ENCODE measurements at regions not wholly inside any gene's neighbourhood (a gene's known extent, or its start where the extent isn't known, plus 50 kb on each side); places are given as distances from the start of the nearest gene placed in this dataset.

GRCh38 chr2:226267516-226268289 is 531.9 kb downstream of the IRS1 start:
- no peak overlapping the region for H3K9ac ChIP-seq (ENCODE audit: insufficient read depth in 1 of 2, low read length in 2 of 2)
- no peaks in the 10 kb centered on the region for H3K9me3 ChIP-seq (ENCODE audit: control insufficient read depth in 4 of 4, insufficient read depth in 3 of 4, low read length in 3 of 4)
- WGBS, 2 donors, result 80 to 83% methylated on average over 3 of the region's 3 CpGs
- no peak overlapping the region for H3K4me3 ChIP-seq
- no peaks in the 10 kb centered on the region for H3K36me3 ChIP-seq (ENCODE audit: control insufficient read depth in 4 of 4, insufficient read depth in 4 of 4, low read length in 4 of 4)
- TF ChIP-seq CTCF (IDR thresholded peaks at IDR 0.05; ENCODE audit: control extremely low read depth, extremely low read depth), result no peak
- no peak overlapping the region for H3K27ac ChIP-seq (ENCODE audit: low read depth in 1 of 2, low read length in 1 of 2)
- no peaks in the 10 kb centered on the region for H3K27me3 ChIP-seq (ENCODE audit: control insufficient read depth in 3 of 3, insufficient read depth in 3 of 3, low read length in 2 of 3)
- no peak for DNase-seq
- ATAC-seq (ENCODE audit: insufficient read depth, low FRiP score), result no peak
- H3K4me1 ChIP-seq (ENCODE audit: control insufficient read depth in 5 of 5, insufficient read depth in 5 of 5, low read length in 5 of 5), result peaks cover 0 to 6% (median 0%) of the 10 kb centered on the region in 5 donors

- H3K36me3 ChIP-seq (ENCODE audit: control insufficient read depth in 4 of 4, insufficient read depth in 4 of 4, low read length in 4 of 4), result no peaks in the 10 kb centered on the region
- WGBS, 2 donors, result 83 to 88% methylated on average over 4 of the region's 4 CpGs
- no peaks in the 10 kb centered on the region for H3K9me3 ChIP-seq (ENCODE audit: control insufficient read depth in 4 of 4, insufficient read depth in 3 of 4, low read length in 3 of 4)
- TF ChIP-seq CTCF (IDR thresholded peaks at IDR 0.05; ENCODE audit: control extremely low read depth, extremely low read depth), result no peak
- no peak overlapping the region for H3K9ac ChIP-seq (ENCODE audit: insufficient read depth in 1 of 2, low read length in 2 of 2)
- peaks cover 0 to 2% (median 0%) of the 10 kb centered on the region in 5 donors for H3K4me1 ChIP-seq (ENCODE audit: control insufficient read depth in 5 of 5, insufficient read depth in 5 of 5, low read length in 5 of 5)
- H3K27me3 ChIP-seq (ENCODE audit: control insufficient read depth in 3 of 3, insufficient read depth in 3 of 3, low read length in 2 of 3), result no peaks in the 10 kb centered on the region
- H3K27ac ChIP-seq (ENCODE audit: low read depth in 1 of 2, low read length in 1 of 2), result no peak overlapping the region
- DNase-seq (no peak), ATAC-seq (ENCODE audit: insufficient read depth, low FRiP score) (no peak)
- no peak overlapping the region for H3K4me3 ChIP-seq
Observed at GRCh38 chr2:226256709-226257376, 542.8 kb downstream of the IRS1 start.

GRCh38 chr2:226256237-226256636 is 543.4 kb downstream of the IRS1 start:
- Histone ChIP-seq H3K4me3 (no peak overlapping the region), H3K4me1 (ENCODE audit: control insufficient read depth in 5 of 5, insufficient read depth in 5 of 5, low read length in 5 of 5) (peaks cover 0 to 2% (median 0%) of the 10 kb centered on the region in 5 donors), H3K9ac (ENCODE audit: insufficient read depth in 1 of 2, low read length in 2 of 2) (no peak overlapping the region), H3K36me3 (ENCODE audit: control insufficient read depth in 4 of 4, insufficient read depth in 4 of 4, low read length in 4 of 4) (no peaks in the 10 kb centered on the region), H3K9me3 (ENCODE audit: control insufficient read depth in 4 of 4, insufficient read depth in 3 of 4, low read length in 3 of 4) (no peaks in the 10 kb centered on the region), H3K27ac (ENCODE audit: low read depth in 1 of 2, low read length in 1 of 2) (no peak overlapping the region), H3K27me3 (ENCODE audit: control insufficient read depth in 3 of 3, insufficient read depth in 3 of 3, low read length in 2 of 3) (no peaks in the 10 kb centered on the region)
- 42 to 63% methylated on average over 2 of the region's 2 CpGs for WGBS, 2 donors
- ATAC-seq (ENCODE audit: insufficient read depth, low FRiP score) (no peak), DNase-seq (no peak)
- TF ChIP-seq CTCF (IDR thresholded peaks at IDR 0.05; ENCODE audit: control extremely low read depth, extremely low read depth), result no peak

Measured in lung (tissue), 11 donors.